Ishikawa (cell line): ENCODE measurements at regions not wholly inside any gene's neighbourhood (a gene's known extent, or its start where the extent isn't known, plus 50 kb on each side); places are given as distances from the start of the nearest gene placed in this dataset.

ENCODE experiments used
- CEBPB ChIP-seq: IDR thresholded peaks from 2 replicates; pipeline ENCODE4 v1.6.1; 2012
- CREB1 ChIP-seq: IDR thresholded peaks from 2 replicates; pipeline ENCODE4 v1.6.1; 2012; ENCODE audit warnings: low read depth
- EGR1 ChIP-seq: IDR thresholded peaks from 2 replicates; pipeline ENCODE4 v1.6.1; 2012
- EP300 ChIP-seq: IDR thresholded peaks from 2 replicates; pipeline ENCODE4 v1.6.1; 2012; ENCODE audit warnings: borderline replicate concordance
- FOXM1 ChIP-seq: IDR thresholded peaks from 2 replicates; pipeline ENCODE4 v1.6.1; 2012; ENCODE audit warnings: low read depth, borderline replicate concordance
- RAD21 ChIP-seq: IDR thresholded peaks from 2 replicates; pipeline ENCODE4 v1.6.1; 2012; ENCODE audit warnings: low read depth
- TAF1 ChIP-seq: IDR thresholded peaks from 2 replicates; pipeline ENCODE4 v1.6.1; 2012; ENCODE audit warnings: low read depth, mild to moderate bottlenecking
- YY1 ChIP-seq: IDR thresholded peaks from 2 replicates; pipeline ENCODE4 v1.6.1; 2012; ENCODE audit warnings: low read depth
- TF ChIP-seq, protein P1 (sequence below): IDR thresholded peaks from 2 replicates; pipeline ENCODE4 v1.6.1; 2012; ENCODE audit warnings: low read depth, mild to moderate bottlenecking

- no peak for TF ChIP-seq EGR1
- TF ChIP-seq CEBPB, result no peak
- TF ChIP-seq CREB1, result no peak
- no peak for TF ChIP-seq EP300
- no peak for TF ChIP-seq TAF1
- TF ChIP-seq, protein P1, sequence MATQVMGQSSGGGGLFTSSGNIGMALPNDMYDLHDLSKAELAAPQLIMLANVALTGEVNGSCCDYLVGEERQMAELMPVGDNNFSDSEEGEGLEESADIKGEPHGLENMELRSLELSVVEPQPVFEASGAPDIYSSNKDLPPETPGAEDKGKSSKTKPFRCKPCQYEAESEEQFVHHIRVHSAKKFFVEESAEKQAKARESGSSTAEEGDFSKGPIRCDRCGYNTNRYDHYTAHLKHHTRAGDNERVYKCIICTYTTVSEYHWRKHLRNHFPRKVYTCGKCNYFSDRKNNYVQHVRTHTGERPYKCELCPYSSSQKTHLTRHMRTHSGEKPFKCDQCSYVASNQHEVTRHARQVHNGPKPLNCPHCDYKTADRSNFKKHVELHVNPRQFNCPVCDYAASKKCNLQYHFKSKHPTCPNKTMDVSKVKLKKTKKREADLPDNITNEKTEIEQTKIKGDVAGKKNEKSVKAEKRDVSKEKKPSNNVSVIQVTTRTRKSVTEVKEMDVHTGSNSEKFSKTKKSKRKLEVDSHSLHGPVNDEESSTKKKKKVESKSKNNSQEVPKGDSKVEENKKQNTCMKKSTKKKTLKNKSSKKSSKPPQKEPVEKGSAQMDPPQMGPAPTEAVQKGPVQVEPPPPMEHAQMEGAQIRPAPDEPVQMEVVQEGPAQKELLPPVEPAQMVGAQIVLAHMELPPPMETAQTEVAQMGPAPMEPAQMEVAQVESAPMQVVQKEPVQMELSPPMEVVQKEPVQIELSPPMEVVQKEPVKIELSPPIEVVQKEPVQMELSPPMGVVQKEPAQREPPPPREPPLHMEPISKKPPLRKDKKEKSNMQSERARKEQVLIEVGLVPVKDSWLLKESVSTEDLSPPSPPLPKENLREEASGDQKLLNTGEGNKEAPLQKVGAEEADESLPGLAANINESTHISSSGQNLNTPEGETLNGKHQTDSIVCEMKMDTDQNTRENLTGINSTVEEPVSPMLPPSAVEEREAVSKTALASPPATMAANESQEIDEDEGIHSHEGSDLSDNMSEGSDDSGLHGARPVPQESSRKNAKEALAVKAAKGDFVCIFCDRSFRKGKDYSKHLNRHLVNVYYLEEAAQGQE, result no peak
- no peak for TF ChIP-seq FOXM1
- no peak for TF ChIP-seq RAD21
- no peak for TF ChIP-seq YY1
Measured at GRCh38 chr14:101352567-101352966, 208.7 kb upstream of the DIO3 start.
